A673 (cell line): ENCODE measurements at regions not wholly inside any gene's neighbourhood (a gene's known extent, or its start where the extent isn't known, plus 50 kb on each side); places are given as distances from the start of the nearest gene placed in this dataset.

Experiments used
- EZH2 ChIP-seq: fragments of 200-600 bp; sonication (generic); IDR thresholded peaks from 2 replicates; pipeline ENCODE4 v1.6.1; 2017; ENCODE audit warnings: borderline replicate concordance, low read depth, mild to moderate bottlenecking, mixed read lengths, antibody characterized with exemption, low read length; ENCODE audit not compliant: poor library complexity, severe bottlenecking
- TF ChIP-seq, protein P1 (sequence below): fragments of 300-800, 200-600 bp; sonication (generic); conservative IDR thresholded peaks from 2 replicates; pipeline ENCODE4 v1.5.1; 2017; ENCODE audit warnings: low read depth, mild to moderate bottlenecking, antibody characterized with exemption, low read length, moderate library complexity, mixed read lengths

- TF ChIP-seq, protein P1, sequence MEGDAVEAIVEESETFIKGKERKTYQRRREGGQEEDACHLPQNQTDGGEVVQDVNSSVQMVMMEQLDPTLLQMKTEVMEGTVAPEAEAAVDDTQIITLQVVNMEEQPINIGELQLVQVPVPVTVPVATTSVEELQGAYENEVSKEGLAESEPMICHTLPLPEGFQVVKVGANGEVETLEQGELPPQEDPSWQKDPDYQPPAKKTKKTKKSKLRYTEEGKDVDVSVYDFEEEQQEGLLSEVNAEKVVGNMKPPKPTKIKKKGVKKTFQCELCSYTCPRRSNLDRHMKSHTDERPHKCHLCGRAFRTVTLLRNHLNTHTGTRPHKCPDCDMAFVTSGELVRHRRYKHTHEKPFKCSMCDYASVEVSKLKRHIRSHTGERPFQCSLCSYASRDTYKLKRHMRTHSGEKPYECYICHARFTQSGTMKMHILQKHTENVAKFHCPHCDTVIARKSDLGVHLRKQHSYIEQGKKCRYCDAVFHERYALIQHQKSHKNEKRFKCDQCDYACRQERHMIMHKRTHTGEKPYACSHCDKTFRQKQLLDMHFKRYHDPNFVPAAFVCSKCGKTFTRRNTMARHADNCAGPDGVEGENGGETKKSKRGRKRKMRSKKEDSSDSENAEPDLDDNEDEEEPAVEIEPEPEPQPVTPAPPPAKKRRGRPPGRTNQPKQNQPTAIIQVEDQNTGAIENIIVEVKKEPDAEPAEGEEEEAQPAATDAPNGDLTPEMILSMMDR, result no peak
- no peak for TF ChIP-seq EZH2
Observed at GRCh38 chr15:25246641-25247406, 192.0 kb downstream of the UBE3A start.
